ENCODE measurements at regions not wholly inside any gene's neighbourhood (a gene's known extent, or its start where the extent isn't known, plus 50 kb on each side); places are given as distances from the start of the nearest gene placed in this dataset.

GRCh38 chr7:131953184-131953583 lies 396.8 kb upstream of the PODXL start:
- no peak for TF ChIP-seq CTCF (IDR thresholded peaks at IDR 0.05)
- TF ChIP-seq POLR2A (IDR thresholded peaks at IDR 0.05), result no peak
